WERI-Rb-1 (cell line): ENCODE measurements at regions not wholly inside any gene's neighbourhood (a gene's known extent, or its start where the extent isn't known, plus 50 kb on each side); places are given as distances from the start of the nearest gene placed in this dataset.

Experiments used
- DNase-seq: peaks from one replicate; pipeline ENCODE4 v3.0.0-alpha.2; 2020
- H3K27ac ChIP-seq: fragments of 250-450 bp; sonication (Bioruptor Pico); 2 replicates; pipeline ENCODE4 v1.5.1; 2020; ENCODE audit warnings: mild to moderate bottlenecking, moderate library complexity
- H3K27me3 ChIP-seq: fragments of 250-450 bp; sonication (Bioruptor Pico); 2 replicates; pipeline ENCODE4 v1.5.1; 2021; ENCODE audit warnings: mild to moderate bottlenecking, low read depth, moderate library complexity; ENCODE audit not compliant: insufficient read depth, severe bottlenecking
- H3K36me3 ChIP-seq: fragments of 250-450 bp; sonication (Bioruptor Pico); 2 replicates; pipeline ENCODE4 v1.5.1; 2020; ENCODE audit warnings: mild to moderate bottlenecking, moderate library complexity
- H3K4me3 ChIP-seq: 2 replicates; pipeline ENCODE4 v1.5.1; 2011; ENCODE audit warnings: low read depth, mild to moderate bottlenecking, control low read depth, low read length
- H3K9me3 ChIP-seq: fragments of 250-450 bp; sonication (Bioruptor Pico); 2 replicates; pipeline ENCODE4 v1.5.1; 2021; ENCODE audit warnings: mild to moderate bottlenecking, moderate library complexity; ENCODE audit not compliant: severe bottlenecking
- TF ChIP-seq, protein P1 (sequence below): IDR thresholded peaks from 2 replicates; pipeline ENCODE4 v1.5.1; 2011; ENCODE audit warnings: low read depth, mild to moderate bottlenecking, control low read depth, inconsistent platforms, low read length

DNA sequence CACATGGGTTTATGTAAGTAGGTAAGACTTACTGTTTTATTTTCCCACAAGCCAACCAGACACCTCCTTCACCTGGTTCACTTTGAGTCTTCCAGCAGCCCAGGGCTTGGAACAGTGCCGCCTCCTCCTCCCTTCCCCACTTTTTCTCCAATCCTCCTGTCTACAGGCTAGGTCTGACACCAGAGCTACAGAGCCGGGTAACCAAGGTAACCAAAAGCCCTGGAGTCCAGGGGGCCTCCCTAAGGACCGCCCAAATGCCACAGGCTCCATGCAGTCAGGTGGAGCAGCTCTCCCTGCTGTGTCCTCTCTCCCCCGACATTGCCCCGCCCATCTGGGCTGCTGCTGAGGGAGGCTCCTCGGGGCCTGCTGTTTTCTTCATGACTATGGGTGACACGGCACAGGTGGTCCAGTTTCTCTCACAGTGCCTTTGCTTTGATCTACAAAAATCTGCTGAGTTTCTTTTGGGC is 138.0 kb upstream of the EFNA5 start:
- H3K4me3 ChIP-seq, result no peak overlapping the region
- peak overlapping the region; percentile 93 for H3K27ac ChIP-seq
- DNase-seq, result peak; percentile 87
- no peaks in the 10 kb centered on the region for H3K27me3 ChIP-seq
- no peaks in the 10 kb centered on the region for H3K36me3 ChIP-seq
- H3K9me3 ChIP-seq, result no peaks in the 10 kb centered on the region
- TF ChIP-seq, protein P1, sequence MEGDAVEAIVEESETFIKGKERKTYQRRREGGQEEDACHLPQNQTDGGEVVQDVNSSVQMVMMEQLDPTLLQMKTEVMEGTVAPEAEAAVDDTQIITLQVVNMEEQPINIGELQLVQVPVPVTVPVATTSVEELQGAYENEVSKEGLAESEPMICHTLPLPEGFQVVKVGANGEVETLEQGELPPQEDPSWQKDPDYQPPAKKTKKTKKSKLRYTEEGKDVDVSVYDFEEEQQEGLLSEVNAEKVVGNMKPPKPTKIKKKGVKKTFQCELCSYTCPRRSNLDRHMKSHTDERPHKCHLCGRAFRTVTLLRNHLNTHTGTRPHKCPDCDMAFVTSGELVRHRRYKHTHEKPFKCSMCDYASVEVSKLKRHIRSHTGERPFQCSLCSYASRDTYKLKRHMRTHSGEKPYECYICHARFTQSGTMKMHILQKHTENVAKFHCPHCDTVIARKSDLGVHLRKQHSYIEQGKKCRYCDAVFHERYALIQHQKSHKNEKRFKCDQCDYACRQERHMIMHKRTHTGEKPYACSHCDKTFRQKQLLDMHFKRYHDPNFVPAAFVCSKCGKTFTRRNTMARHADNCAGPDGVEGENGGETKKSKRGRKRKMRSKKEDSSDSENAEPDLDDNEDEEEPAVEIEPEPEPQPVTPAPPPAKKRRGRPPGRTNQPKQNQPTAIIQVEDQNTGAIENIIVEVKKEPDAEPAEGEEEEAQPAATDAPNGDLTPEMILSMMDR, result no peak

DNA sequence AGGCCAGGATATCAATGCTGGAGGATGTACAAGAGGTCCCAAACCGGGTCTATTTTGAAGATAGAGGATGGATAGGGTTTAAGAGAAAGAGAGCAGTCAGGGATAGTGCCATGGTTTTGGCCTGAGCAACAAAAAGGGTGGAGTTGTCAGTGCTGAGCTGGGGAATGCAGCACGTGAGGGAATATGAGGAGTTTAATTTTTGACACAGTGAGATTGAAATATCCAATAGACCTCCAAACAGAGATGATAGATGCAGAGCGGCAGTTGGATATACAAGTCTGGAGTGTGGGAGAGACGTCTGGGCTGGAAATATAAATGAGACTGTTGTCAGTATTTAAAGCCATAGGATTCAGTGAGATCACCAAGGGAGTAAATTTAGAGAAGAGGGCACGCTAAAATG is 136.7 kb upstream of the EFNA5 start:
- TF ChIP-seq, protein P1, result no peak
- Histone ChIP-seq H3K27me3 (no peaks in the 10 kb centered on the region), H3K36me3 (no peaks in the 10 kb centered on the region), H3K9me3 (no peaks in the 10 kb centered on the region), H3K4me3 (no peak overlapping the region), H3K27ac (peak overlapping the region; percentile 93)
- DNase-seq, result no peak

DNA sequence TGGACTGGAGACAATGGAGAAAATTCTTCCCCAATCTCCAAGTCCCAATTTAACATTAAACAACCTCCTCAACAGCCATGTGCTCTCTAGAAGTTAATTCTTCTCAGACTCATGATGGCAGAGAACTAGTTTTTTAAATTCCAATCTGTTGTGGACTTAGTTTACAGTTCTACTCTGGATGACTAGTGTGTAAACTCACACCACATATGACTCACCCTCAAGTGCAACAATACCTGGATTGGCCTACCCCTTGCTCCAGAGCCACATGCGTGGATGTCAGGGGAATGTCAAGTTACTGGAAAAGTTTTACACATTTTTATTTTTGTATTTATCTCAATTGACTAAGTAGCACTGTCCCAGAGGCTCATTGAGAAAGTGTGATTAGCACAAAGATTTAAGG is 136.0 kb upstream of the EFNA5 start:
- no peak for DNase-seq

DNA sequence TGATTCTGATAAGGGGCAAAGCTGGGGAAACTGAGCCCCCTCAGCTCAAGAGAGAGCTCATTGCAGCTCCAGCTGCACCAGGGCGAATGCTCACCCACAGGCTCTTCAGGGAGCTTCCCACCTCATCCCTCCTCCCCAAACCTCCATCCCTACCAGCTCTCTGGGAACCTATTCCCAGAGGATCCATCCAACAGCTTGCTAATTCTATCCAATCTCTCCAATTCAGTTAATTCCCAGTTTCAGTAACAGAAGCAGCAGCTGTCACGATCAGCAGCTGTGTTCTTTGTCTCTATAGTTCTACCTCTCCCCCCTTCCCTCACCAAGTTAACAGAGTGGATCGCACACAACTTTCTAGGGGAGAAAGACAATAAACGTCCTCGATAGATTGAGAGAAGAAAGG is 135.5 kb upstream of the EFNA5 start:
- Histone ChIP-seq H3K9me3 (no peaks in the 10 kb centered on the region), H3K27ac (peak overlapping the region; percentile 93), H3K4me3 (peak overlapping the region; percentile 28), H3K27me3 (no peaks in the 10 kb centered on the region), H3K36me3 (no peaks in the 10 kb centered on the region)
- TF ChIP-seq, protein P1, result no peak
- peak; percentile 74 for DNase-seq

More for the DNA sequence above, 136.0 kb upstream of the EFNA5 start:
- Histone ChIP-seq H3K27ac (peak overlapping the region; percentile 93), H3K9me3 (no peaks in the 10 kb centered on the region), H3K27me3 (no peaks in the 10 kb centered on the region), H3K4me3 (no peak overlapping the region), H3K36me3 (no peaks in the 10 kb centered on the region)
- TF ChIP-seq, protein P1, result no peak

DNA sequence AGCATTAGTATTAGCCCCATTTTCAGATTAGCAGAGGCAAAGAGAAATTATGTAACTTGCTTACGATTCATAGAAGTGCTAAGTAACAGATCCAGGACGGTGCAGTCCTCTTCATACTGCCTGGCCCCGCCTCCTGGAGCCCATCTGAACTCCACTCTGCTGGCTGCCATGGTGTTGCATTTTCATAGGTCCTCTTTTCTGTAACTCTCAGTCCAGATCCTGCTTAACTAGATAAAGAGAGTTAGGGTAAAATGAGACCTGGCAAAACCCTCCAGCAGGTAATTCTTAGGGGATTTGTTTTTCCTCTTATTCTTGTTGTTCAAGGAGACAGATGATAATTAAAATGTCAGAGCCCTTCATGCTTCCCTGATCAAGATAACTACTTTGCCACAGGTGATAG is 135.1 kb upstream of the EFNA5 start:
- peak overlapping the region; percentile 93 for H3K27ac ChIP-seq
- peak overlapping the region; percentile 28 for H3K4me3 ChIP-seq
- no peaks in the 10 kb centered on the region for H3K9me3 ChIP-seq
- no peaks in the 10 kb centered on the region for H3K27me3 ChIP-seq
- TF ChIP-seq, protein P1, result no peak
- H3K36me3 ChIP-seq, result no peaks in the 10 kb centered on the region
- DNase-seq, result peak; percentile 74

DNA sequence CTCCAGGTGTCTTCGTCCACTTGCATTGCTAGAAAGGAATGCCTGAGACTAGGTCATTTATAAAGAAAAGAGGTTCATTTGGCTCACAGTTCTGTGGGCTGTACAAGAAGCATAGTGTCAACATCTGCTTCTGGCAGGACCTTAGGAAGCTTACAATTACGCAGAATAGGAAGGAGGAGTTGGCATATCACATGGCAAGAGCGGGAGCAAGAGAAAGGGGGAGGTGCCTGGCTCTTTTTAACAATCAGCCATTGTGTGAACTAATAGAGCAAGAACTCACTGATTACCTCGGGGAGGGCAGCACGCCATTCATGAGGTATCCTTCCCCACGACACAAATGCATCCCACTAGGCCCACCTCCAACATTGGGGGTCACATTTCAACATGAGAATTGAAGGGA is 134.4 kb upstream of the EFNA5 start:
- no peak for DNase-seq
- H3K9me3 ChIP-seq, result no peaks in the 10 kb centered on the region

More for the DNA sequence above, 134.4 kb upstream of the EFNA5 start:
- peak overlapping the region; percentile 28 for H3K4me3 ChIP-seq
- TF ChIP-seq, protein P1, result no peak
- H3K27me3 ChIP-seq, result no peaks in the 10 kb centered on the region
- peak overlapping the region; percentile 93 for H3K27ac ChIP-seq
- H3K36me3 ChIP-seq, result no peaks in the 10 kb centered on the region
